ENCODE measurements at regions not wholly inside any gene's neighbourhood (a gene's known extent, or its start where the extent isn't known, plus 50 kb on each side); places are given as distances from the start of the nearest gene placed in this dataset.

GRCh38 chr7:156440456-156440855 lies 200.1 kb upstream of the RNF32 start:
- no peaks in the 10 kb centered on the region for H3K36me3 Mint-ChIP-seq (ENCODE audit: low read depth)
- no peaks in the 10 kb centered on the region for H3K4me1 Mint-ChIP-seq
- H3K9me3 Mint-ChIP-seq = no peaks in the 10 kb centered on the region
- no peak overlapping the region for H3K27ac Mint-ChIP-seq (ENCODE audit: unreplicated experiment)
- no peak for DNase-seq (ENCODE audit: low read depth, low spot score)
- peaks cover 3% of the 10 kb centered on the region for H3K27me3 Mint-ChIP-seq (ENCODE audit: low read depth)
- H3K4me3 Mint-ChIP-seq = no peak overlapping the region
- TF ChIP-seq, protein P1, sequence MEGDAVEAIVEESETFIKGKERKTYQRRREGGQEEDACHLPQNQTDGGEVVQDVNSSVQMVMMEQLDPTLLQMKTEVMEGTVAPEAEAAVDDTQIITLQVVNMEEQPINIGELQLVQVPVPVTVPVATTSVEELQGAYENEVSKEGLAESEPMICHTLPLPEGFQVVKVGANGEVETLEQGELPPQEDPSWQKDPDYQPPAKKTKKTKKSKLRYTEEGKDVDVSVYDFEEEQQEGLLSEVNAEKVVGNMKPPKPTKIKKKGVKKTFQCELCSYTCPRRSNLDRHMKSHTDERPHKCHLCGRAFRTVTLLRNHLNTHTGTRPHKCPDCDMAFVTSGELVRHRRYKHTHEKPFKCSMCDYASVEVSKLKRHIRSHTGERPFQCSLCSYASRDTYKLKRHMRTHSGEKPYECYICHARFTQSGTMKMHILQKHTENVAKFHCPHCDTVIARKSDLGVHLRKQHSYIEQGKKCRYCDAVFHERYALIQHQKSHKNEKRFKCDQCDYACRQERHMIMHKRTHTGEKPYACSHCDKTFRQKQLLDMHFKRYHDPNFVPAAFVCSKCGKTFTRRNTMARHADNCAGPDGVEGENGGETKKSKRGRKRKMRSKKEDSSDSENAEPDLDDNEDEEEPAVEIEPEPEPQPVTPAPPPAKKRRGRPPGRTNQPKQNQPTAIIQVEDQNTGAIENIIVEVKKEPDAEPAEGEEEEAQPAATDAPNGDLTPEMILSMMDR (conservative IDR thresholded peaks at IDR 0.05) = no peak

GRCh38 chr7:156438011-156438410 lies 202.6 kb upstream of the RNF32 start:
- H3K4me1 Mint-ChIP-seq = no peaks in the 10 kb centered on the region
- no peak for DNase-seq (ENCODE audit: low read depth, low spot score)
- no peak overlapping the region for H3K4me3 Mint-ChIP-seq

DNA sequence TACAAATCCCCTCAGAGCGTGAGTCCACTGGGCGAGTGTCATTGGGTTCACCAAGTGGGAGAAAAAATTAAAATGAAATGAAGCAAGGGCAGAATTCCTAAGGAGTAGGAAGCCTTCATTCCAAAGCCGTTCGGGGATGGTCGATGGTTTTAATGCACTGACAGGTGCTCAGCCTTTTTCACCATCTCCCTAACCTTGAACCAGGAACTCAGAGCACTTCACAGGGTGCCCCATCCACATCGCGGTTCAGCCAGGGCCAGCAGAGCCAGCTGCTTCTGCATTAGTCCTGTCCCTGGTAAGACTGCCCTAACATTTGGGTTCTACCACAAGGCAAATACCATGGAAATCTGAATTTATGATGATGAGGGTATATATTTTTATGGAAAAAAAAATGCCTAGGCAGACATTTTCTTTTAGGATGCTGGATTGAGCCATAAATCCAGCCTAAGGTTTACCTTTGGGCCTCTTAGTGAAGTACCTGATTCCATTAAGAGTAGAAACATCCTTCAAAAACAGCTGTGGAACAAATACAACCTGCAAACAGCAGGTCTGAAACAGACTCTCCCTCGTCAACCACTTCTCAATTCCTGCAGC lies 203.5 kb upstream of the RNF32 start:
- Mint-ChIP-seq H3K27ac (ENCODE audit: unreplicated experiment) (no peak overlapping the region), H3K4me1 (no peaks in the 10 kb centered on the region), H3K9me3 (no peaks in the 10 kb centered on the region), H3K27me3 (ENCODE audit: low read depth) (peaks cover 13% of the 10 kb centered on the region), H3K4me3 (no peak overlapping the region), H3K36me3 (ENCODE audit: low read depth) (no peaks in the 10 kb centered on the region)
- no peak for DNase-seq (ENCODE audit: low read depth, low spot score)
- TF ChIP-seq, protein P1 (conservative IDR thresholded peaks at IDR 0.05) = no peak

More at GRCh38 chr7:156438011-156438410, 202.6 kb upstream of the RNF32 start:
- H3K27ac Mint-ChIP-seq (ENCODE audit: unreplicated experiment) = no peak overlapping the region
- H3K9me3 Mint-ChIP-seq = no peaks in the 10 kb centered on the region
- peaks cover 11% of the 10 kb centered on the region for H3K27me3 Mint-ChIP-seq (ENCODE audit: low read depth)
- TF ChIP-seq, protein P1 (conservative IDR thresholded peaks at IDR 0.05) = no peak
- no peaks in the 10 kb centered on the region for H3K36me3 Mint-ChIP-seq (ENCODE audit: low read depth)

DNA sequence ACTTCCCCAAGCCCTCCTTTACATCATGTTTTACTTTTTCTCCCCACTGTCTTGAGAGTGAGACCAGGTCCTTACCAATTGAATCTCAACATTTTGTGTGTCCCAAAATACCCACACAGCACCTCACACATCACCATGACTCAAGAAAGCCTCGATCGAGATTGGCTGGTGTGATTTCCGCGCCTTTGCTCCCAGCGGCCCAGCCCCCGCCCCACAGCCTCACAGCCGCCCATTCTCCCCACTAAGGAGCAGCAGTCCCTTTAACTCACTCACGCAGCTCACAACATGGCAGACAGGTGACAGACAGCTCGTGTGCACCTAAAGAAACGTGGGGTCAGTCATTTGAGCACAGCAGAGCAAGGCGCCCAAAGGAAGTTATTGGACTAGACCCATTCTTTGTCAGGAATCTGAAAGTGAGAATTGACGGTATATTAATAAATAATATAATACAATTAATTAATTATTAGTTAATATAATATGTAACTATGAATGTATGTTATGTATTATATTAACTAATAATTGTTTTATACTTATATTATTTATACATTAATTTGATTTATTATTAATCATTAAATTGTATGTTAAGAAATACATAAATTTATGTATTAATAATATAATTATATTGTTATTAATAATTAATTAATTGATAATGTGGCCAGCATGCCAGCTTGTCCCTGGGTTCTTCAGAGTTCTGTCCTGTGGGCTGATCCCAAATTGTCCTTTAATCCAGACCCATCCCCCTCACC lies 204.9 kb upstream of the RNF32 start:
- Mint-ChIP-seq H3K36me3 (ENCODE audit: low read depth) (no peaks in the 10 kb centered on the region), H3K4me3 (no peak overlapping the region), H3K27ac (ENCODE audit: unreplicated experiment) (no peak overlapping the region), H3K27me3 (ENCODE audit: low read depth) (peaks cover 16% of the 10 kb centered on the region), H3K4me1 (no peaks in the 10 kb centered on the region), H3K9me3 (no peaks in the 10 kb centered on the region)
- TF ChIP-seq, protein P1 (conservative IDR thresholded peaks at IDR 0.05) = no peak
- no peak for DNase-seq (ENCODE audit: low read depth, low spot score)

DNA sequence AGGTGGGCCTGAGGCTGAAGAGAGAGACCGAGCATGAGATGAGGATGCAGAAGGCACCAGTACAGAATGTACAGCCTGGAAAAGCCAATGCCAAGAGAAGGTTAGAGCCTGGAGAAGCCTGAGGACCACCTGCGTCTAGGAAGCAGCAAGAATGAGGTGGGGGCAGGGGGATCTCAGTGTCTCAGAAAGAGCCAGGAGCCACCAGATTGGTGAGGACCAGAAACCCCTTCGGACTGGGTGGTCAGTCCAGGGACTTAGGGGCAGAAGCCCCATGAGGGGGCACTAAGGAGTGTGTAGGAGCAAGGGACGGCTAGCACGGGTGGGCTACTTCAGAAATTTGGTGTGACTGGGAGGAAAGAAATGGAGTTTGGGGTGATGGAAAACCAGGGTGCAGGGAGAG lies 205.9 kb upstream of the RNF32 start:
- TF ChIP-seq, protein P1 (conservative IDR thresholded peaks at IDR 0.05) = no peak
- DNase-seq (ENCODE audit: low read depth, low spot score) = no peak
- peaks cover 16% of the 10 kb centered on the region for H3K27me3 Mint-ChIP-seq (ENCODE audit: low read depth)
- H3K9me3 Mint-ChIP-seq = no peaks in the 10 kb centered on the region
- H3K27ac Mint-ChIP-seq (ENCODE audit: unreplicated experiment) = no peak overlapping the region
- H3K36me3 Mint-ChIP-seq (ENCODE audit: low read depth) = no peaks in the 10 kb centered on the region
- H3K4me1 Mint-ChIP-seq = no peaks in the 10 kb centered on the region
- no peak overlapping the region for H3K4me3 Mint-ChIP-seq
